ENCODE measurements at regions not wholly inside any gene's neighbourhood (a gene's known extent, or its start where the extent isn't known, plus 50 kb on each side); places are given as distances from the start of the nearest gene placed in this dataset.

DNA sequence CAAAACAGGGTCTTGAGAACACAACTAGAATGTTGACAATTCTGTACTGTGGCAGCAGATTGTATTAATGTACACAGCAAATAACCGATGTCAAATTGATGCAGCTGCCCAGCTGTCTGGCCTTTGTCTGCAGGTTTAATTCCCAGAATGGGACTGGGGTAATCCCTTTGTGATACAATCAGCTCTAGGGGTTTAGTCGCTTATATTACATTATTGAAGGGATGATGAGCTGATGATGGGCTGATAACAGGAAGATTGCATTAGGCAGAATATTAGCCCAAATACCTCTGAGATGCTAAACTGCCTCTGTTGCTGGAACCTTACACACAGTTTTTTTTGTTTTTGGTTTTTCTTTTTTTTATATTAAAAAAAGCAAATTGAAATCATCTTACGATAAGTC is 265.0 kb downstream of the RBM26 start:
- DNase-seq (no peak), ATAC-seq (no peak)
- Histone ChIP-seq H3K4me1 (no peaks in the 10 kb centered on the region), H3K9me3 (no peaks in the 10 kb centered on the region), H3K36me3 (no peaks in the 10 kb centered on the region), H3K4me3 (no peak overlapping the region), H3K27me3 (no peaks in the 10 kb centered on the region), H3K27ac (no peak overlapping the region)
- no peak for TF ChIP-seq POLR2A (IDR thresholded peaks at IDR 0.05)
- TF ChIP-seq, protein P1, sequence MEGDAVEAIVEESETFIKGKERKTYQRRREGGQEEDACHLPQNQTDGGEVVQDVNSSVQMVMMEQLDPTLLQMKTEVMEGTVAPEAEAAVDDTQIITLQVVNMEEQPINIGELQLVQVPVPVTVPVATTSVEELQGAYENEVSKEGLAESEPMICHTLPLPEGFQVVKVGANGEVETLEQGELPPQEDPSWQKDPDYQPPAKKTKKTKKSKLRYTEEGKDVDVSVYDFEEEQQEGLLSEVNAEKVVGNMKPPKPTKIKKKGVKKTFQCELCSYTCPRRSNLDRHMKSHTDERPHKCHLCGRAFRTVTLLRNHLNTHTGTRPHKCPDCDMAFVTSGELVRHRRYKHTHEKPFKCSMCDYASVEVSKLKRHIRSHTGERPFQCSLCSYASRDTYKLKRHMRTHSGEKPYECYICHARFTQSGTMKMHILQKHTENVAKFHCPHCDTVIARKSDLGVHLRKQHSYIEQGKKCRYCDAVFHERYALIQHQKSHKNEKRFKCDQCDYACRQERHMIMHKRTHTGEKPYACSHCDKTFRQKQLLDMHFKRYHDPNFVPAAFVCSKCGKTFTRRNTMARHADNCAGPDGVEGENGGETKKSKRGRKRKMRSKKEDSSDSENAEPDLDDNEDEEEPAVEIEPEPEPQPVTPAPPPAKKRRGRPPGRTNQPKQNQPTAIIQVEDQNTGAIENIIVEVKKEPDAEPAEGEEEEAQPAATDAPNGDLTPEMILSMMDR (IDR thresholded peaks at IDR 0.05), result no peak
- WGBS (ENCODE audit: insufficient coverage, low coverage, low lambda C conversion rate, missing lambda C conversion rate), result 77% methylated on average over 3 of the region's 3 CpGs
- intact Hi-C loops (cut with DNase I), result no loop called here

DNA sequence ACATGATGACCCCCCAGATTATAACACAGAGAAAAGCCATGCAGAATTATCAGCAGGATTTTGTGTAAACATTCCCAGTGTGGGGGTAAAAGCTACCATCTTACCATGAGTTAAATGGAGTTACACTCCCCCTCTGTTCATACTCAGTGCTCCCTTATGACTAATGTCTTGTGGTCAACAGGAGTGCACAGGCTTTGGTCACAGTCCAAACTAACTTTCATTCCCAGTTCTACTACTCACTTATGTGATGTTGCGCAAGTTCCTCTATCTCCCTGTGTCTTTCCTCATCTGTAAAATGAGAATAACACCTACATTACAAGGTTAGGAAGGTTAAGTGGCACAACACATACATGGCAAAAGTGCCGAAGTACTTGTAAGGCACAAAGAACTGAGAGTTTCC is 277.9 kb downstream of the RBM26 start:
- DNase-seq (no peak), ATAC-seq (no peak)
- Histone ChIP-seq H3K4me3 (no peak overlapping the region), H3K4me1 (no peaks in the 10 kb centered on the region), H3K9me3 (no peaks in the 10 kb centered on the region), H3K27me3 (no peaks in the 10 kb centered on the region), H3K36me3 (no peaks in the 10 kb centered on the region), H3K27ac (no peak overlapping the region)
- intact Hi-C loops (cut with DNase I), result no loop called here
- WGBS (ENCODE audit: insufficient coverage, low coverage, low lambda C conversion rate, missing lambda C conversion rate), result 73% methylated on average over 2 of the region's 2 CpGs
- TF ChIP-seq POLR2A (IDR thresholded peaks at IDR 0.05), result no peak
- TF ChIP-seq, protein P1 (IDR thresholded peaks at IDR 0.05), result no peak

- Histone ChIP-seq H3K4me1 (no peaks in the 10 kb centered on the region), H3K36me3 (no peaks in the 10 kb centered on the region), H3K9me3 (no peaks in the 10 kb centered on the region), H3K27me3 (no peaks in the 10 kb centered on the region), H3K27ac (no peak overlapping the region), H3K4me3 (no peak overlapping the region)
- TF ChIP-seq, protein P1 (IDR thresholded peaks at IDR 0.05), result no peak
- no peak for TF ChIP-seq POLR2A (IDR thresholded peaks at IDR 0.05)
- DNase-seq, result no peak
- intact Hi-C loops (cut with DNase I), result no loop called here
- 74% methylated on average over 1 of the region's 1 CpG for WGBS (ENCODE audit: insufficient coverage, low coverage, low lambda C conversion rate, missing lambda C conversion rate)
- ATAC-seq, result no peak
Measured at GRCh38 chr13:79126706-79127105, 279.3 kb downstream of the RBM26 start.

DNA sequence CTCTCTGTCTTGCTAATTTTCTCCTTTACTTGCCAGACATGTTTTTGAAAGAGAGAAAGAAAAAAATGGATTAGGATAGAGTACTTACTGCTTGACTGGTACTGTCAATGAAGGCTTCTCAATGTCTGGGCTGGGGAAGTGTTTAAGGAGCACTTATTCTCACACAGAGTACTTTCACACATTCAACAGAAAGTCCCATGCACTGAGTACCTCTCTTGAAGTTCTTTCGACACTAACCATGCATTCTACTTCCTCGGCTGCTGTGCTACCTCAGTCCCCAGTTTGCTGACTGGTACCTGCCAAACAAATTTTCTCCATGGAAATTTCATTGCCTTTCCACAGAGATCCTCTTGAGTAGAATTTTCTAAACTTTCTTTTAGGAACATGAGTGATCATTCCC is 281.9 kb downstream of the RBM26 start:
- Histone ChIP-seq H3K9me3 (no peaks in the 10 kb centered on the region), H3K4me3 (no peak overlapping the region), H3K27me3 (no peaks in the 10 kb centered on the region), H3K4me1 (no peaks in the 10 kb centered on the region), H3K27ac (no peak overlapping the region), H3K36me3 (no peaks in the 10 kb centered on the region)
- intact Hi-C loops (cut with DNase I), result no loop called here
- DNase-seq (no peak), ATAC-seq (no peak)
- 100% methylated on average over 2 of the region's 2 CpGs for WGBS (ENCODE audit: insufficient coverage, low coverage, low lambda C conversion rate, missing lambda C conversion rate)
- no peak for TF ChIP-seq POLR2A (IDR thresholded peaks at IDR 0.05)

- WGBS (ENCODE audit: insufficient coverage, low coverage, low lambda C conversion rate, missing lambda C conversion rate), result 62% methylated on average over 4 of the region's 4 CpGs
- DNase-seq, result no peak
- no peak for ATAC-seq
- intact Hi-C loops (cut with DNase I), result no loop called here
- no peak overlapping the region for H3K4me3 ChIP-seq
- H3K9me3 ChIP-seq, result no peaks in the 10 kb centered on the region
- H3K27me3 ChIP-seq, result no peaks in the 10 kb centered on the region
- H3K27ac ChIP-seq, result no peak overlapping the region
- H3K36me3 ChIP-seq, result no peaks in the 10 kb centered on the region
- TF ChIP-seq, protein P1 (IDR thresholded peaks at IDR 0.05), result no peak
- TF ChIP-seq POLR2A (IDR thresholded peaks at IDR 0.05), result no peak
- no peaks in the 10 kb centered on the region for H3K4me1 ChIP-seq
Measured at GRCh38 chr13:79121286-79121685, 284.8 kb downstream of the RBM26 start.
